HCT116 (cell line): ENCODE measurements at regions not wholly inside any gene's neighbourhood (a gene's known extent, or its start where the extent isn't known, plus 50 kb on each side); places are given as distances from the start of the nearest gene placed in this dataset.

Experiments
- ATAC-seq: fragments of 200-7000 bp; cut with Tn5 transposase; 2 replicates; pipeline ENCODE4 v1.9.1; 2020; ENCODE audit warnings: mild to moderate bottlenecking, moderate library complexity
- BruUV-seq: library from RNA; stranded (reverse); fragments of 400-500 nt; replicated peaks from 2 replicates; lab custom pipeline; 2021; lab: Mats Ljungman, UMichigan
- CTCF ChIA-PET: fragments of 300-600 bp; sonication (Branson Sonifier 250); formaldehyde crosslinking; loops from one replicate; lab custom pipeline; 2021; ENCODE audit warnings: antibody characterized with exemption; lab: Charles Lee
- POLR2A ChIA-PET: fragments of 300-600, 350-600 bp; sonication (Branson Sonifier 250); formaldehyde crosslinking; loops from one replicate; lab custom pipeline; 2021; ENCODE audit warnings: antibody characterized with exemption; lab: Charles Lee
- RAD21 ChIA-PET, 2 experiments: fragments of 300-600 bp; sonication (Branson Sonifier 250); formaldehyde crosslinking; loops; one replicate each; lab custom pipeline; 2023; ENCODE audit warnings: low total read pairs in 2 of 2; ENCODE audit not compliant: uncharacterized antibody in 2 of 2, unreplicated experiment in 2 of 2, low non-redundant PET in 1 of 2; lab: Charles Lee
- DNase-seq: peaks from one replicate; pipeline ENCODE4 v3.0.0-alpha.2; 2010; ENCODE audit warnings: low read depth, low spot score
- H2AFZ ChIP-seq: fragments of 200-600 bp; shearing (Covaris generic), sonication (generic); 2 replicates; pipeline ENCODE4 v1.6.1; 2017; ENCODE audit warnings: low read depth, mixed run types, mixed read lengths, antibody characterized with exemption, low read length; ENCODE audit not compliant: poor library complexity, severe bottlenecking
- H3K27ac ChIP-seq: 2 replicates; pipeline ENCODE4 v1.5.1; 2012; ENCODE audit warnings: low read depth, low read length
- H3K27me3 ChIP-seq: fragments of 200-600 bp; sonication (generic); 2 replicates; pipeline ENCODE4 v1.6.1; 2016; ENCODE audit warnings: mixed run types, low read length, mixed read lengths; ENCODE audit not compliant: insufficient read depth
- H3K36me3 ChIP-seq, 2 experiments: fragments of 200-500 bp in 1 of 2; fragments of 200-600 bp in 1 of 2; sonication (Bioruptor generic) in 1 of 2; sonication (generic) in 1 of 2; 2 replicates each; pipeline versions ENCODE4 v1.5.1 to v1.6.1; 2014 to 2016; ENCODE audit warnings: low read length in 2 of 2, inconsistent platforms in 1 of 2, mixed read lengths in 1 of 2, mixed run types in 1 of 2; ENCODE audit not compliant: insufficient read depth in 2 of 2, control insufficient read depth in 1 of 2
- H3K4me1 ChIP-seq, 2 experiments: fragments of 200-600 bp in 1 of 2; sonication (generic) in 1 of 2; 2 replicates each; pipeline versions ENCODE4 v1.5.1 to v1.6.1; 2012 to 2017; ENCODE audit warnings: low read length in 2 of 2, inconsistent platforms in 1 of 2, mild to moderate bottlenecking in 1 of 2, mixed read lengths in 1 of 2, mixed run types in 1 of 2, moderate library complexity in 1 of 2; ENCODE audit not compliant: insufficient read depth in 2 of 2, control insufficient read depth in 1 of 2
- H3K4me2 ChIP-seq: fragments of 200-600 bp; sonication (generic); 2 replicates; pipeline ENCODE4 v1.6.1; 2017; ENCODE audit warnings: mixed run types, low read length, mixed read lengths
- H3K4me3 ChIP-seq, 2 experiments: fragments of 200-600 bp in 1 of 2; sonication (generic) in 1 of 2; replicated peaks in 1 of 2; 2 replicates each; pipeline ENCODE4 v1.5.1; 2011 to 2016; ENCODE audit warnings: low read length in 2 of 2, control low read depth in 1 of 2, low read depth in 1 of 2, mild to moderate bottlenecking in 1 of 2, mixed read lengths in 1 of 2, mixed run types in 1 of 2
- H3K79me2 ChIP-seq: fragments of 200-600 bp; sonication (generic); 2 replicates; pipeline ENCODE4 v1.6.1; 2017; ENCODE audit warnings: mild to moderate bottlenecking, mixed run types, low read length, moderate library complexity, mixed read lengths; ENCODE audit not compliant: insufficient read depth
- H3K9ac ChIP-seq: fragments of 200-600 bp; sonication (generic); 2 replicates; pipeline ENCODE4 v1.6.1; 2016; ENCODE audit warnings: low read length, mixed read lengths
- H3K9me2 ChIP-seq: fragments of 200-600 bp; sonication (generic), shearing (Covaris generic); 2 replicates; pipeline ENCODE4 v1.6.1; 2017; ENCODE audit warnings: mixed run types, mild to moderate bottlenecking, moderate library complexity; ENCODE audit not compliant: insufficient read depth
- H3K9me3 ChIP-seq, 2 experiments: fragments of 200-500 bp in 1 of 2; fragments of 200-600 bp in 1 of 2; sonication (Bioruptor generic) in 1 of 2; sonication (generic) in 1 of 2; 2 replicates each; pipeline ENCODE4 v1.6.1; 2014 to 2017; ENCODE audit warnings: low read length in 2 of 2, mixed read lengths in 2 of 2, inconsistent platforms in 1 of 2, low read depth in 1 of 2, mild to moderate bottlenecking in 1 of 2, mixed run types in 1 of 2, moderate library complexity in 1 of 2; ENCODE audit not compliant: control insufficient read depth in 1 of 2, insufficient read depth in 1 of 2
- H4K20me1 ChIP-seq: fragments of 200-600 bp; sonication (generic), shearing (Covaris generic); 2 replicates; pipeline ENCODE4 v1.6.1; 2017; ENCODE audit warnings: mixed run types, mild to moderate bottlenecking, moderate library complexity; ENCODE audit not compliant: insufficient read depth
- ATF3 ChIP-seq: IDR thresholded peaks from 2 replicates; pipeline ENCODE4 v1.6.1; 2012
- CBX3 ChIP-seq: IDR thresholded peaks from 2 replicates; pipeline ENCODE4 v1.6.1; 2012; ENCODE audit warnings: low read depth
- CEBPB ChIP-seq: IDR thresholded peaks from 2 replicates; pipeline ENCODE4 v1.6.1; 2012; ENCODE audit warnings: low read depth
- CTCF ChIP-seq, 3 experiments: fragments of 200-600 bp in 1 of 3; sonication (generic) in 1 of 3; IDR thresholded peaks in 2 of 3; conservative IDR thresholded peaks in 1 of 3; 2 replicates each; pipeline ENCODE4 v1.5.1; 2012 to 2017; ENCODE audit warnings: low read depth in 2 of 3, low read length in 2 of 3, antibody characterized with exemption in 1 of 3, borderline replicate concordance in 1 of 3, control low read depth in 1 of 3, mild to moderate bottlenecking in 1 of 3, mixed read lengths in 1 of 3, mixed run types in 1 of 3, moderate library complexity in 1 of 3; ENCODE audit not compliant: insufficient read depth in 1 of 3
- ELF1 ChIP-seq: IDR thresholded peaks from 2 replicates; pipeline ENCODE4 v1.6.1; 2012; ENCODE audit warnings: low read depth, borderline replicate concordance
- EZH2phosphoT487 ChIP-seq: fragments of 200-600 bp; IDR thresholded peaks from 2 replicates; pipeline ENCODE4 v1.6.1; 2018; ENCODE audit warnings: antibody characterized with exemption, borderline replicate concordance
- JUND ChIP-seq: IDR thresholded peaks from 2 replicates; pipeline ENCODE4 v1.6.1; 2012
- MAX ChIP-seq: IDR thresholded peaks from 2 replicates; pipeline ENCODE4 v1.6.1; 2012
- POLR2A ChIP-seq: IDR thresholded peaks from 2 replicates; pipeline ENCODE4 v1.7.0; 2011; ENCODE audit warnings: borderline replicate concordance; ENCODE audit not compliant: insufficient read depth, insufficient read length; ENCODE audit errors: extremely low read depth
- RAD21 ChIP-seq: IDR thresholded peaks from 2 replicates; pipeline ENCODE4 v1.6.1; 2012; ENCODE audit warnings: low read depth, mild to moderate bottlenecking
- SIN3A ChIP-seq: IDR thresholded peaks from 2 replicates; pipeline ENCODE4 v1.6.1; 2012; ENCODE audit warnings: low read depth
- SP1 ChIP-seq: IDR thresholded peaks from 2 replicates; pipeline ENCODE4 v1.6.1; 2012; ENCODE audit warnings: low read depth
- SRF ChIP-seq: IDR thresholded peaks from 2 replicates; pipeline ENCODE4 v1.6.1; 2012; ENCODE audit warnings: low read depth
- TCF7L2 ChIP-seq: IDR thresholded peaks from 2 replicates; pipeline ENCODE4 v1.7.0; 2011; ENCODE audit warnings: borderline replicate concordance, inconsistent platforms; ENCODE audit not compliant: insufficient read depth, insufficient read length; ENCODE audit errors: extremely low read depth
- YY1 ChIP-seq: IDR thresholded peaks from 2 replicates; pipeline ENCODE4 v1.6.1; 2011; ENCODE audit warnings: low read length, low read depth, moderate library complexity, mild to moderate bottlenecking; ENCODE audit not compliant: insufficient replicate concordance; ENCODE audit errors: extremely low read depth
- ZBTB33 ChIP-seq: IDR thresholded peaks from 2 replicates; pipeline ENCODE4 v1.6.1; 2011; ENCODE audit warnings: mild to moderate bottlenecking, low read length, moderate library complexity; ENCODE audit not compliant: insufficient replicate concordance; ENCODE audit errors: extremely low read depth
- ZFX ChIP-seq: fragments of 450-650 bp; IDR thresholded peaks from 2 replicates; pipeline ENCODE4 v1.6.1; 2017
- ZNF274 ChIP-seq: fragments of 200-500 bp; sonication (Bioruptor generic); IDR thresholded peaks from 2 replicates; pipeline ENCODE4 v1.6.1; 2014; ENCODE audit warnings: mild to moderate bottlenecking, low read depth, low read length, inconsistent platforms
- intact Hi-C: fragments of 100-400 bp; cut with micrococcal nuclease; formaldehyde crosslinking; loops from 2 replicates; pipeline ENCODE4 v1.10.0; 2022

- no TSS peak for BruUV-seq
- Histone ChIP-seq H3K4me1 (no peaks in the 10 kb centered on the region), H4K20me1 (no peaks in the 10 kb centered on the region), H3K79me2 (no peaks in the 10 kb centered on the region), H3K27me3 (no peaks in the 10 kb centered on the region), H2AFZ (no peak overlapping the region), H3K36me3 (no peaks in the 10 kb centered on the region), H3K4me3 (no peak overlapping the region), H3K4me2 (no peak overlapping the region), H3K9me2 (no peaks in the 10 kb centered on the region), H3K9me3 (peaks cover 8 to 31% of the 10 kb centered on the region in 2 experiments; a peak in 3 of 4 replicates), H3K27ac (no peak overlapping the region), H3K9ac (no peak overlapping the region)
- ChIA-PET POLR2A (no interaction called here), CTCF (no interaction called here), RAD21 (no interaction called here)
- intact Hi-C loops, result no loop called here
- no peak for ATAC-seq
- no peak for DNase-seq
- TF ChIP-seq POLR2A, result no peak
- no peak for TF ChIP-seq ZFX
- no peak for TF ChIP-seq ELF1
- no peak for TF ChIP-seq YY1
- TF ChIP-seq TCF7L2, result no peak
Measured at GRCh38 chr5:3933536-3933935, 337.9 kb downstream of the IRX1 start.

GRCh38 chr5:3933966-3934365 is 338.3 kb downstream of the IRX1 start:
- Histone ChIP-seq H2AFZ (no peak overlapping the region), H3K36me3 (no peaks in the 10 kb centered on the region), H3K9ac (no peak overlapping the region), H4K20me1 (no peaks in the 10 kb centered on the region), H3K4me2 (no peak overlapping the region), H3K9me3 (peaks cover 8 to 27% of the 10 kb centered on the region in 2 experiments; a peak in 3 of 4 replicates), H3K4me1 (no peaks in the 10 kb centered on the region), H3K79me2 (no peaks in the 10 kb centered on the region), H3K27me3 (no peaks in the 10 kb centered on the region), H3K9me2 (no peaks in the 10 kb centered on the region), H3K27ac (no peak overlapping the region), H3K4me3 (no peak overlapping the region)
- ChIA-PET POLR2A (no interaction called here), RAD21 (no interaction called here), CTCF (no interaction called here)
- no TSS peak for BruUV-seq
- no peak for TF ChIP-seq TCF7L2
- TF ChIP-seq JUND, result no peak
- no peak for TF ChIP-seq ZFX
- no peak for TF ChIP-seq CBX3
- TF ChIP-seq MAX, result no peak
- TF ChIP-seq CEBPB, result no peak
- TF ChIP-seq SIN3A, result no peak
- no peak for TF ChIP-seq RAD21
- no peak for TF ChIP-seq SRF
- no peak for TF ChIP-seq CTCF (IDR thresholded peaks at IDR 0.05 in 2 of 3, conservative IDR thresholded peaks at IDR 0.05 in 1 of 3; ENCODE audit: borderline replicate concordance in 1 of 3, insufficient read depth in 1 of 3, low read depth in 2 of 3, low read length in 2 of 3)
- TF ChIP-seq ZNF274, result no peak
- no peak for TF ChIP-seq EZH2phosphoT487
- TF ChIP-seq ZBTB33, result no peak
- TF ChIP-seq ATF3, result no peak
- TF ChIP-seq SP1, result no peak
- no peak for TF ChIP-seq YY1
- intact Hi-C loops, result no loop called here
- ATAC-seq (no peak), DNase-seq (no peak)
